HG03378 (cell line): ENCODE measurements at regions not wholly inside any gene's neighbourhood (a gene's known extent, or its start where the extent isn't known, plus 50 kb on each side); places are given as distances from the start of the nearest gene placed in this dataset.
"Not testable (repeated sequence)": the region's sequence is repeated elsewhere in the genome, so short reads cannot be mapped to it uniquely, and the experiment has no call there.

Source experiments
- ATAC-seq: cut with Tn5 transposase; IDR thresholded peaks from one replicate; pipeline ENCODE4 v1.9.1; 2021; ENCODE audit warnings: mild to moderate bottlenecking, moderate library complexity; ENCODE audit not compliant: unreplicated experiment

DNA sequence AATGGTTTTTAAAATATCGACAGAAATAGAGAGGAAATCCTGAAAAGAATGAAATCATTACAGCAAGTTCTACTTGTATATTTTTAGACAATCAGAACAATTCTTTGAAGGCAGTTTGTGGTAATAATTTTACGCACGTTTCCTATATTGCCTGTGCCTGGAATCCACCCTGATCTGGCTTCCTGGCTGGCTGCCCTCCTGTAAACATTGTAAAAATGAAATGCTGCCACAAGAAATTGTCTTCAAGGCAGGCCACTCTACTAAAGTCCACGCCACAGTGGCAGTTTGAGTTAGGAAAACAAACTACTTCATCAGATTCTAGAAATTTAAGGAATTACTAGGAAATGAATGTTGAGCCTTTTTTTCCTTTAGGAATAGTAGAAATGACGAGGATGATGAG lies 454.5 kb upstream of the NR5A2 start:
- no peak for ATAC-seq

DNA sequence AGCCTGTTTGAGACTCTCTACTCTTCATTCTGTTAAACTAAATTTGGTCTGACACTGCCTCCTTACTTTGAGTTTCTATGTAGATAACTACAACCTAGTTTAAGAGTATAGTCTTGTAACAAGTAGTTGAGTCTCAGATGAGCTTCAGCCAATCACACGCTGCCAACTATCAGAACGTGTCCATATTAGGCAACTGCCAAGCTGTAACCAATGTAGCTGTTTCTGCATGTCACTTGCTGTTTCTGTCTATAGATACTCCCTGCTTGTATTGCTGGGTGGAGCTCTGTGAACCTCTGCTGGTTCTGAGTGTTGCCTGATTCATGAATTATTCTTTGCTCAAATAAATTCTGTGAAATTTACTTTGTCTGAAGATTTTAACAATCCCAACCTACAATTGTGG lies 452.6 kb upstream of the NR5A2 start:
- no peak for ATAC-seq

DNA sequence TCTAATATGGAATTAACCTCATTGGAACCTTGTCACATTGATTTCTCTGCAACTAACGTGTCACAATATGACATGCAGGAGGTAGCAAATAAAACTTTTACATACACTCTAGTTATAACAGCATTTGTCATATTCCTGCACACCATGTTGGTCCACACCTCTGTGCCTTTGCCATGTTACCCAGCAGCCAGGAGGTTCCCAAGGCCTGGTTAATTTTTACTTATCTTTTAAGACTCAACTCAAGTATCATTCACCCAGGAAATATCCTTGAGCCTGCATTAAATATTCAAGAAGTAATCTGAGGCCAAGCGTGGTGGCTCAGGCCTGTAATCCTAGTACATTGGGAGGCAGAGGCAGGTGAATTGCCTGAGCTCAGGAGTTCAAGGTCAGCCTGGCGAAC lies 447.2 kb upstream of the NR5A2 start:
- ATAC-seq, result no peak

DNA sequence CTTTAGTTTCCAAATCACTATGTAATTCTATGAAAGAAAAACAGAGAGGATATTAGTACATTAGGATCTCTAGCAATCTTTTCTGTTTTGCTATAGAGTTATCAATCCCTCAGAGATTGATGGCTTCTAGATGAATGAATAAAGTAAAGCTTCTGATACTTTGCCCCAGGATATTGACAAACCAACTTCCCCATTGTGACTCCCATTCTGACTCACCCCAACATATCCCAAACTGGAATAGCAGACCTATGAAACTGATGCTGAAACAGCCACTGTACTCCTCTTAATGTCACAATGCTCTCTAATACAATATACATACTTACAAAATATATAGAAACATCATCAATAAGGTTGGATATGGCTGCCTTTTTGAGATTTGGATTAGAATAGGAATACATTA lies 442.1 kb upstream of the NR5A2 start:
- ATAC-seq, result no peak

DNA sequence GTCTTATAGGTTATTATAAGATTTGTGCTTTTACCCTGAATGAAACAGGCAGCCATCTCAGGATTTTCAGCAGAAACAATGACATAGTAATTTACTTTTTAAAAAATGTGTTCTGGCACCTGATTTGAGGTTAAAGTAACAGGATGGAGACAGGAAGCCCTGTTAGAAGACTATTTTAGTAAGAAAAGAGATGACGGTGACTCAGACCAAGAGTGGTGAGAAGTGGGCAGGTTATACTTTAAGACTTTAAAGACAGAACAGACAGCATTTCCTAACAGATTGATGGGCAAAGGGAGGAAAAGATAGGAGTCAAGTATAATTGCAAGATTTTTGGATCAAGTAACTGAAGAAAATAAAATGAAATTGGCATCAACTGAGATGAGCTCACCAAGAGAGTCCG lies 436.8 kb upstream of the NR5A2 start:
- ATAC-seq, result peak; percentile 90

DNA sequence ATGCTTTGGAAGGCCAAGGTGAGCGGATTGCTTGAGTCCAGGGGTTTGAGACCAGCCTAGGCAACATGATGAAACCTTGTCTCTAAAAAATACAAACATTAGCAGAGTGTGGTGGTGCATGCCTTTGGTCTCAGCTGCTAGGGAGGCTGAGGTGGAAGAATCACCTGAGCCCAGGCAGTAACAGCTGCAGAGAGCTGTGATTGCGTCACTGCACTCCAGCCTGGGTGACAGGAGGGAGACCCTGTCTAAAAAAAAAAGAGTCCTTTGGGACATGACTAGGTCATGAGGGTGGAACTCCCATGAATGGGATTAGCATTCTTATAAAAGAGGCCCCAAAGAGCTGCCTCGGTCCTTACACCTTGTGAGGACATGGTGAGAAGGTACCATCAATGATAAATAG lies 436.0 kb upstream of the NR5A2 start:
- ATAC-seq, result no peak

DNA sequence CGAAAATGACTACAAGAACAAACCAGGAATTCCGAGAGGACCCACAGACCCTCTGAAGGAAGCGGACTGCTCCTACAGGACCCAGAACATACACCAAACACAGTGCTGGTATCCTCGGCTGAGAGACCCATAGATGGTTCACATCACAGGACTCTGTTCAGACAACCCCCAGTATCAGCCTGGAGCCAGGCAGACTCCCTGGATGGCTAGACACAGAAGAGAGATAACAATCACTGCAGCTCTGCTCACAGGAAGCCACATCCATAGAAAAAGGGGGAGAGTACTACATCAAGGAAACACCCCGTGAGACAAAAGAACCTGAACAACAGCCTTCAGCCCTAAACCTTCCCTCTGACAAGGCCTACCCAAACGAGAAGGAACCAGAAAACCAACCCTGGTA lies 434.0 kb upstream of the NR5A2 start:
- no peak for ATAC-seq

DNA sequence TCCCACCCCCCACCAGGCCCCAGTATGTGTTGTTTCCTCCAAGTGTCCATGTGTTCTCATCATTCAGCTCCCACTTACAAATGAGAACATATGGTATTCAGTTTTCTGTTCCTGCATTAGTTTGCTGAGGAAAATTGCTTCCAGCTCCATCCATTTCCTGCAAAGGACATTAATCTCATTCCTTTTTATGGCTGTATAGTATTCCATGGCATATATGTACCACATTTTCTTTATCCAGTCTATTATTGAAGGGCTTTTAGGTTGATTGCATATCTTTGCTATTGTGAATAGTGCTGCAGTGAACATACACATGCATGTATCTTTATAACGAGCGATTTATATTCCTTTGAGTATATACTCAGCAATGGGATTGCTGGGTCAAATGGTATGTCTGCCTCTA lies 431.1 kb upstream of the NR5A2 start:
- ATAC-seq, result not testable (repeated sequence)

DNA sequence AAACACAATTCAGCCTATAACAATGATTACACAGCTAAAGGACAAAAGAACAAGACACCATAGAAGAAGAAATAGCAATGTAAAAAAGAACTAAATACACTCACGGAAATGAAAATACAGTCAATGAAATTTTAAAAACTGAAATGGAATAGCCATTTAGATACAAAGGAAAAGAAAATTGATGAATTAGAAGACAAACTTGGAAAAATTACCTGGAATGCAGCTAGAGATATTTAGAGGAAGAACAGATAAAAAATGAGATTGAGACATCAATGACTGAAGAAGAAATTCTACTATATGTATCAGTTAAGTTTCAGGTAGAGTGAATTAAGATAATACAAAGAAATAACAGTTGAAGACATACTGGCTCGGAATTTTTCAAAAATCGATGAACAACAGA lies 430.4 kb upstream of the NR5A2 start:
- ATAC-seq, result no peak

DNA sequence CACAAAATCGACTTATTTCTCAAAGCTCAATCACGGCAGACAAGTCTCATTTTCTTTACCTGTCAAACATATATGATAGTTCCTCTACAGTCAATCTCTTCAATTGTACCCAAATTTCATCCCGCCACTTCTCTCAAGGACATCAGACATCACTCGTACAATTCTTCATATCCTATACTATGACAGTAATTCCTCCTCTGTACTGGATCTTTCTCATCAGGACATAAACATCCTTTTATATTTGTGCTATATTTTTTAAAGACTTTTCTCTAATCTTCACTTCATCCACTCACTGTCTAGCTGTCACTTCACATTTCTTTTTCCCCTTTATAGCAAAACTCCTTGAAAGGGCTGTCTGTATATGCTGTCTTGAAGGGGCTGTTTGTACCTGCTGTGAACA lies 419.1 kb upstream of the NR5A2 start:
- ATAC-seq, result no peak

DNA sequence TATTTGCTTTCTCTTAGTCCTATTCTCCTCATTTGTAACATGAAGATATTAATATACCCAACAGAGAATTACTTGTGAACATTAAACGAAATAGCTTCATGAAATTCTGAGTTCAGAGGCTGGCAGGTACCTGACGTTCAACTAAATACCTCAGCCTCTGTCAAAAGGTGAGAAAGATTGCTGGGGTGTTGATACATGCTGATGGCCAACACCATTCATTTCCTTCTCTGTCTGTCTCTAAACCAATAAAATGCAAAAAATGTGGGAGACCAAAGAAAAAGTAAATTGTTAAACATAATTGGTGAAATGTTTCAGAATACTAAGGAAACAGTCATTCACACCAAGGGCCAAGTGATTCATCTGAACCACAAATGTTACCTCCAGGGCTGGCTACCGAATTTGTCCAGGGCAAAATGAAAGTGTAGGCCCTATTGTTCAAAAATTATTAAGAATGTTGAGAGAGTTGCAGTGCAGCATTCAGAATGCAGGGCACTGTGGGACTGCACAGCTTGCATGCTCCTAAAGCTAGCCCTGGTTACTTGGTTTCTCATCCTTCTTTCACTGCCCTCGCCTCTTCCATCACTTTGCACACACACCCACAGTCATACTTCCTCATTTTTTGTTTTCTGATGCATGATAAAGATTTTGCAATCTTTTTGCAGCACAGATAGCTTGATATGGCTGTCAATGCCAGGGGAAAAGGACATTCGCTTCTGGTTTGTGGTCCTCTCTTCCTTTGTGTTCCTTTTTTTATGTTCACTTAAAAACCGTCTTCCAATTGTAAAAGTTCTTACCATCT lies 414.3 kb upstream of the NR5A2 start:
- ATAC-seq, result peak; percentile 64

DNA sequence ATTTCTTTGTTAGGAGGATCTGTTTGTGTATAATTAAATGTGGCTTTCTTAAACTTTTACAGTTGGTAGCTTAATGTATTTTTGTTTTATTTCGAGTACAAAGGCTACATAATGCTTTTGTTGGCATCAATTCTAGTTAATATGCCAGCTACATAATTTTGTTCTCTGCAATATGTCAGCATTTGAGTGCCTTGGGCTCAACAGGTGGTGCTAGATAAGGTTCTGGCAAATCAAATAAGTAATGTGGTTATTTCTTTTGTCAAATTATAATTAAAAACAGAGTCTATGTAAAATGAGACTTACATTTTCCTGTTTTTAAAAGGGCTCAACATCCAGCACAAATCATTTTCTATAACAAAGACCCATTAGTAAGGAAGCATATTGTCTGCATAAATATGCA lies 410.6 kb upstream of the NR5A2 start:
- ATAC-seq, result no peak

DNA sequence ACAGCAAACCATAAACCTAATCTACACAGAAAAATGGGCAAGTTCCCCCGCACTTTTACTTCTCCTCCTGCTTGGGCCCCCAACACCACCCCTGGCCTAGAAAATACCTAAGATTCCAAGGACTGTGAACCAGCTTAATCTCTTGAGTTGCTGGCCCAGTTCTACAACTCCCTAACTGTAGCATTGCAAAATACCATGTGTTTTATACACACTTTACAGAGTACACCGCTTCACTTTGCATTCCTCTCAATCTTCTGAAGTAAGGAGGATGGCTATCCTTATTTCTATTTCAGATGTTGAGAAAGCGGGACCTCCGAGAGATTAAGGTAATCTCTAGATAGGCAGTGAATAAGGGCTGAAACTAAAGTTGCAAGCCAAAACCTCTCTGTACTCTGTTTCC lies 408.3 kb upstream of the NR5A2 start:
- no peak for ATAC-seq

DNA sequence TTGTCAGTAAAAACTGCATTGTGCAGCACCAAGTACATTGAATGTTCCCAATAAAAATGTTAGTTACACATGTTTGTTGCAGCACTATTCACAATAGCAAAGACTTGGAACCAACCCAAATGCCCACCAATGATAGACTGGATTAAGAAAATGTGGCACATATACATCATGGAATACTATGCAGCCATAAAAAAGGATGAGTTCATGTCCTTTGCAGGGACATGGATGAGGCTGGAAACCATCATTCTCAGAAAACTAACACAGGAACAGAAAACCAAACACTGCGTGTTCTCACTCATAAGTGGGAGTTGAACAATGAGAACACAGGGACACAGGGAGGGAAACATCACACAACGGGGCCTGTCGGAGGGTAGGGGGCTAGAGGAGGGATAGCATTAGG lies 401.3 kb upstream of the NR5A2 start:
- not testable (repeated sequence) for ATAC-seq

DNA sequence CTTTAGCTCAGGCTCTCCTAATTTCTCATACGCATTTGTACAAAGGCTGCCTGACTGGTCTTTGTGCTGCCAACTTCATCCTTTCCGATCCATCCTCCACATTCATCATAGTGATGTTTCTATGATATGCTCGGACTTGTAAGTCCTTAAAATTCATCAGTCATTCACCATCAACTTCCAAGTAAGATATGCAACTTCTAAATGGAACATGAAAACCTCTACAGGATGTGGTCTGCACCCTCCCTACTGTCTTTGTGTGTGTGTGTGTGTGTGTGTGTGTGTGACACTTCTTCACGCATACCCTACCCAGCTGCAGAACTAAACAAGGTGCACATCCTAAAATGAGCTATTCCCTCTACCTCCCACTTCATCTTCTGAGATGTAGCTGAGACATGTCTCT lies 397.9 kb upstream of the NR5A2 start:
- ATAC-seq, result no peak

DNA sequence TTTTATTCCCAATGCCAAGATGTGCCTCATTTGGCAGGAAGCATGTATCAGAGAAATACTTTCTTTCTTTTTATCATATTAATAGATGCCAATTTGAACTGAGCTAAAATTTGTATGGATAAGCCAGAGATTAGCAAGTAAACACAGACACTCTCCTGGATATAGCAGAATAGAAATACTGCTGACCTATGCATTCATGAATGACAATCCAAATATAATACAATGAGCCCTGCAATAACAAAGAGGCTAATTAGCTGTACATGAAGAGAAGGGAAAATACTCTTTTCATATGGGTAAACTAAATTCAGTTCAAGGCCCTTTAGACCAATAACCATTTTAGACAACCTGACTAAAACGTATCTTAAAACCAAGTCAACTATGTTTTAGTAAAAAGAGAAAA lies 388.1 kb upstream of the NR5A2 start:
- ATAC-seq, result no peak

DNA sequence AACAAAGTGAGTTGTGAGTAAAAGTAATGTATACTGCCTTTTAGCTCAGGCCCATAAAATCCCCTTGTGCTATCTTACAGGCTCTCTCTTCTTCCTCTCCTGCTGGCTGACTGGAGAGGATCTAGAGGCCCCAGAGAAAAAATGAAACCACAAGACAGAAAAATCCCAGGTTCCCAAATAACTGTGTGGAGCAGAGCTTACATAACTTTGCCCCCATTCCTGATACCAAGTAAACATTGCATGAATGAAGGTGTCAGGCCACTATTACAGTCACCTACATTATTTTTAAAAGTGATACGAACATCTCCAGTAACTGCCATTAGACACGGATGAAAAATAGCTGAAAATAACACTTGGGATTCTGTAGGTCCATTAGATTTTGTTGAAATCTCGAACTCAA lies 386.0 kb upstream of the NR5A2 start:
- no peak for ATAC-seq

DNA sequence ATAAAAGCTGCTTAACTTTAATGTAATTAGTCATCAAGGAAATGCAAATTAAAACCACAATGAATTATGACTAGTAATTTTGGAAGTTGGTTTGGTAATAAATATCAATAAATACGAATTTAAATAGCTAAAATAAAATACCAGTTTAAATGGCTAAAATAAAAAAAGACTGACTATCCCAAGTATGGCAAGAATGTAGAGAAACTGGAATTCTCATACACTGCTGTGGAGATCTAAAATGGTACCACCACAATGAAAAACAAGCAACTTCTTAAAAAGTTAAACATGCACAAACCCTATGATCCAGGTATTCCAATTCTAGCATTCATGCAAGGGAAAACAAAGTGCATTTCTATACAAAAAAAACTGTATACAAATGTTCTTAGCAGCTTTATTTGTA lies 382.6 kb upstream of the NR5A2 start:
- no peak for ATAC-seq

DNA sequence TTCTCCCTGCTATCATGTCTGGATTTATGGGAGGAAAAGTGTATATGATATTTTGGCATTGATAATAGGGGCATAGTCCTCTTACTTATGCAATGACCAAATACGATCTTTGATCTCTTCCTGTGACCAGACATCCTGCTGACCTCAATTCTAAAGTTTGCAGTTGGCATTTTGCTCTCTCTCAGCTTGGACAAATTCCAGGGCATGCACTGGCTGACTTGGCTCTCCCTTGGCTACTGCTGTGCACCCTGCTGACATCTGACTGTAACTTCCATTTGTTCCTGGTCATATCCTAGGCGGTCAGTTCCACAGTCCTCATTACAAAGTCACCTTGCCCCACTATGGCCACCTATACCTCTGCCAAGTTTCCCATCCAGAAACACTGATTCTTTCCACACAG lies 380.7 kb upstream of the NR5A2 start:
- ATAC-seq, result no peak

DNA sequence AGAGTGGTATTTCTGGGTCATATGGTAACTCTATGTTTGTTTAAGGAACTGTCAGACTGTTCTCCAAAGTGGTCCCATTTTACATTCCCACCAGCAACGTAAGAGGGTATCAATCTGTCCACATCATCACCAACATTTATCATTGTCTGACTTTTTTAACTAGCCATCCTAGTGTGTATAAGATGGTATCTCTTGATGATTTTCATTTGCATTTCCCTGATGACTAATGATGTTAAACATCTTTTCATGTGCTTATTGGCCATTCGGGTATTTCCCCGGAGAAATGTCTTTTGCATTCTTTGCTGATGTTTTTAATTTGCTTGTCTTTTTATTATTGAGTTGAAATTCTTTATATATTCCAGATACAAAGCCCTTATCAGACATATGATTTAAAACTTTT lies 370.1 kb upstream of the NR5A2 start:
- no peak for ATAC-seq

DNA sequence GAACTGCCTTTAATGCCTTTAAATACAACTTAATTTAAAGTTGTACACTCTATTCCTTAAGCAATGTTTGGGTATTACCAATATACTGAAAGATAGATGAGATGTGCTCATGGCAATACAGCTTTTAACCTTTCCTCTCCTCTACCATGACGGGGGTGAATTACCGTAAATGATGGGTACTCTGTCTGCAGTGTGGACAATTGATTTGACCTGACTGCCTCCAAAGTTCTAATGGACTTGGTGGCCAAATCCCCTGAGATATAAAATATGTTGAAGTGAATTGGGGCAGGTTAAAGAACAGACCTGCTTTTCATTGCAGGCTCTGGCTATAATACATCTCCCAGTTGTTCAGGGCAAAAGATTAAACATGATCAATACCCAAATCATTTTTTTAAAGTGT lies 367.4 kb upstream of the NR5A2 start:
- no peak for ATAC-seq

DNA sequence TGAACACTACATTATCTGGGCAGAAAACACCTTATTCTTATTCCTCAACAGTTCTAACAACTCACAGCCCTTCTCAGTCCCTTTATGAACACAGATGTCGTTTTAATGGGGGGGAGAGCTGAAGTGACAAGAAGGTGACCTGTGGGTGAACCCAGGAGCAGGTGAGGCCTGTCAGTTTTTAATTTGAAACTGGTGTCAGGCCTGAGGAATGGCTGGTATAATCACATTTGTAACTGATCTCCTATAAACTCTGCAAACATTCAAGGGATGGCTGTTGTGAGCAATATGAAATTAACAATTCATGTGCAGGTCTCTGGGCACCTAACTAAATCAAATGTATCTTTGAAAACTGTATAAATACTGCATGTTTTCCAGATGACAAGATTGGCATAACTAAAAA lies 362.1 kb upstream of the NR5A2 start:
- no peak for ATAC-seq

DNA sequence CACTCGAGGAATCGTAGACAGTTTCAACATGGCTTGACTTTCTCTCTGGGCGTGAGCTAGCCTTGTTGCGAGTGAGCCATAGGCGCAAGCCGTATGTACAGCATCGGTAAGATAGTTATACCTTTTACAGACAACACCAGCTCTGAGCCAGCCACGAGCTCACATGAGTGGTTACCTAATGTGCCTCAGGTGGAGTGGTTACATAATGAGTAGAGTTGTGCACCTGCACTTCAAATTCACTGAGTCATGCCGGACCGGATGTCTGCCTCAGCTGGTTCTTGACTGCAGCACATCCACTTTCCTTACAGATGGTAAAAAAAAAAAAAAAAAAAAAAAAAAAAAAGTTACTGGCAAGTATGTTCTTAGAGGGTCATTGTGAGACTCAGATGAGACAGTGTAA lies 360.4 kb upstream of the NR5A2 start:
- no peak for ATAC-seq
